ENCODE measurements at regions not wholly inside any gene's neighbourhood (a gene's known extent, or its start where the extent isn't known, plus 50 kb on each side); places are given as distances from the start of the nearest gene placed in this dataset.

- TF ChIP-seq CTCF (IDR thresholded peaks at IDR 0.05) (no peak), ZFX (IDR thresholded peaks at IDR 0.05; ENCODE audit: borderline replicate concordance) (no peak)
Observed at GRCh38 chr4:33628296-33628695, 2616.0 kb downstream of the ARAP2 start.

Data from 22Rv1 (cell line).